ENCODE measurements at regions not wholly inside any gene's neighbourhood (a gene's known extent, or its start where the extent isn't known, plus 50 kb on each side); places are given as distances from the start of the nearest gene placed in this dataset.
"Not testable (repeated sequence)": the region's sequence is repeated elsewhere in the genome, so short reads cannot be mapped to it uniquely, and the experiment has no call there.

- no peak for DNase-seq (ENCODE audit: low spot score)
These were observed 244.3 kb downstream of the EMP1 start for GRCh38 chr12:13440844-13441243.

- no peak for DNase-seq (ENCODE audit: low spot score)
These were observed 241.0 kb downstream of the EMP1 start for GRCh38 chr12:13437541-13437940.

GRCh38 chr12:13436696-13437391, 240.3 kb downstream of the EMP1 start:
- no peak for DNase-seq (ENCODE audit: low spot score)

GRCh38 chr12:13436182-13436581, 239.7 kb downstream of the EMP1 start:
- no peak for DNase-seq (ENCODE audit: low spot score)

GRCh38 chr12:13435235-13435933, 238.9 kb downstream of the EMP1 start:
- DNase-seq (ENCODE audit: low spot score): no peak

- no peak for DNase-seq (ENCODE audit: low spot score)
These were observed 237.2 kb downstream of the EMP1 start for GRCh38 chr12:13433768-13434167.

GRCh38 chr12:13431041-13431440, 234.5 kb downstream of the EMP1 start:
- no peak for DNase-seq (ENCODE audit: low spot score)

- DNase-seq (ENCODE audit: low spot score): no peak
These were observed 232.2 kb downstream of the EMP1 start for GRCh38 chr12:13428538-13429265.

- DNase-seq (ENCODE audit: low spot score): no peak
These were observed 229.2 kb downstream of the EMP1 start for GRCh38 chr12:13425766-13426165.

- no peak for DNase-seq (ENCODE audit: low spot score)
These were observed 225.8 kb downstream of the EMP1 start for GRCh38 chr12:13422291-13422690.

- no peak for DNase-seq (ENCODE audit: low spot score)
These were observed 221.0 kb downstream of the EMP1 start for GRCh38 chr12:13417516-13417915.

- DNase-seq (ENCODE audit: low spot score): no peak
These were observed 214.8 kb downstream of the EMP1 start for GRCh38 chr12:13411287-13411686.

GRCh38 chr12:13405961-13406703, 209.6 kb downstream of the EMP1 start:
- no peak for DNase-seq (ENCODE audit: low spot score)

GRCh38 chr12:13404631-13405473, 208.3 kb downstream of the EMP1 start:
- DNase-seq (ENCODE audit: low spot score): no peak

- DNase-seq (ENCODE audit: low spot score): no peak
These were observed 207.6 kb downstream of the EMP1 start for GRCh38 chr12:13404111-13404628.

- DNase-seq (ENCODE audit: low spot score): not testable (repeated sequence)
These were observed 194.8 kb downstream of the EMP1 start for GRCh38 chr12:13391375-13391774.

- DNase-seq (ENCODE audit: low spot score): no peak
These were observed 194.4 kb downstream of the EMP1 start for GRCh38 chr12:13390918-13391317.

GRCh38 chr12:13390381-13390861, 193.9 kb downstream of the EMP1 start:
- DNase-seq (ENCODE audit: low spot score): no peak

GRCh38 chr12:13387101-13387500, 190.6 kb downstream of the EMP1 start:
- DNase-seq (ENCODE audit: low spot score): no peak

GRCh38 chr12:13386323-13387039, 190.0 kb downstream of the EMP1 start:
- no peak for DNase-seq (ENCODE audit: low spot score)
